KG1 (cell line): ENCODE measurements at regions not wholly inside any gene's neighbourhood (a gene's known extent, or its start where the extent isn't known, plus 50 kb on each side); places are given as distances from the start of the nearest gene placed in this dataset.
A peak's percentile ranks its signal among the peaks of the same experiment; 100 is the strongest.
"Not testable (repeated sequence)": the region's sequence is repeated elsewhere in the genome, so short reads cannot be mapped to it uniquely, and the experiment has no call there.

Source experiments
- DNase-seq: peaks from one replicate; lab custom pipeline; 2025; lab: John Stamatoyannopoulos, UW

GRCh38 chr1:83511146-83511726 is 487.7 kb downstream of the TTLL7 start:
- DNase-seq, result no peak

- DNase-seq, result no peak
These were observed 489.6 kb downstream of the TTLL7 start for GRCh38 chr1:83509301-83509781.

DNA sequence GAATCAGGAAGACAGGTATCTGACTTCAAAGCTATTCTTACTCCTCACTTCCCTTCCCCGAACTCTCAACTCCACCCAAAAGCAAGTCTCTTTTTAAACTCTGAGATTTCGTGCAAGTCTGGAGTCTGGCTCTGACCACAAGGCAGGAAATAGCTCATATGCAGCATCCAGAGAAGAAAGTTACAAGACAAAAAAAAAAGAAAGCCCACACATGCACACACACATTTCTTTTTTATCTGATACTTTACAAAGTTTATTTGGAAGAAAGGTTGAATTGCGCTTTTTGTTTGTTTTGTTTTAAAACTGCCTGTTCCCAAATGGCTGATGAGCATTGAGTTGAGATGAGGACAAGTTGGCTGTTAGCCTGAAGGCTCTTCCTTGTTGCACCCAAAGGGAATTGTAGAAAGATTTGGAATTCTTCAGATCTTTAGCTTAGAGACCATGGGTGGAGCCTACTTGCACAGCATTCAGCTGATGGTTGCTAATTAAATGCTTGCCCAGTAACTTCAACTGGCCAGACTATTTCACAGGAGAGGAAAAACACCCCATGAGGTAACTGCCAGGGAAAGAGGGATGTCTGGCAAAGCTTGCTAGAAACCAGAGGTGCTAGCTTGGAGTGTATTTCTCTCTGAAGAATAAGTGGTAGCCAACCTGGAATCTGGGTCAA is 490.3 kb downstream of the TTLL7 start:
- DNase-seq, result peak; percentile 21

GRCh38 chr1:83505148-83505547 is 493.8 kb downstream of the TTLL7 start:
- no peak for DNase-seq

GRCh38 chr1:83503153-83503552 is 495.8 kb downstream of the TTLL7 start:
- DNase-seq, result no peak

DNA sequence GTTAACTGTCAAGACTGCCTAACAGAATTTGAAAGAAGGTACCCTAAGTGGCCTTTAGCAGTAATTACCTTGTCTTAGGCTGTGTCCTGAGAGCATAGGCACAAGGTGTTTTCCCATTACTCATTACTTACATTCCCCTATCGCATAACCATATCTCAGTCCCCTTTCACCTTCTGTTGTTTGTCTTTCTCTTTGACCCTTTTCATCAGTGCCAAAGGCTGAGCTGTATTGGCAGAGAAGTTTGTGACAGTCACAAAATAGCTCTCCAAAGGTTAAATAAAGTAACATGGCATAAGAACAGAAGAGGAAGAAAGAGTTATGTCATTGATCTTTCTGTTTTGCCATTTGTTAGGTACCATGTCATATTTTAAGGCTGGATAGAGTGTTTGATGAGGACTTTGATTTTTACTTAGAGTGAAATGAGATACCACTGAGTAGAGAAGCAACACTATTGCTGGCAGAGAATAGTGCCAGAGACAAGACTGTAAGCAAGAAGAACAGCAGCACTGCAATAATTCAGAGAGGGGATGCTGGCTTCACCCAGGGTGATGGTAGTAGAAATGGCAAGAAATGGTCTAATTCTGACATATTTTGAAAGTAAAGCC is 497.8 kb downstream of the TTLL7 start:
- no peak for DNase-seq

- DNase-seq, result no peak
These were observed 498.4 kb downstream of the TTLL7 start for GRCh38 chr1:83500531-83500930.

DNA sequence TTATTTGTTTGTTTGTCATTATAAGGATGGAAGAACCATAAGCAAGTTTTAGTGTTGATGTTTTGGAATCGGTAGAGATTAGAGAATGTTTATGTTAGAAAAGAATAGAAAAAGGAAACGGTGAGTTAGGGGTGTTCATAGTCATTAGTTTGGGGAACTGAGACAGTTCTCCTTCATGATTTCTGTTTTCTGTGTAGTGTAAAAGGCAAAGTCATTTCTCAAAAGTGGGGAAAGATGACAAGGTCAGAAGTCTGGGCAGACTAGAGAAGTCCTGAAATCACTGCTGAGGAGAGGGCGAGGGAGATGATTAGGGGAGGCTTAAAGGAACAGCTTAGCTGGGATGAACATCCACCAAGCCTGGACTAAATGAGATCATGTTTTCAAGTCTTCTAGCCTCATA is 498.9 kb downstream of the TTLL7 start:
- DNase-seq, result no peak

- no peak for DNase-seq
These were observed 501.4 kb downstream of the TTLL7 start for GRCh38 chr1:83497563-83497962.

DNA sequence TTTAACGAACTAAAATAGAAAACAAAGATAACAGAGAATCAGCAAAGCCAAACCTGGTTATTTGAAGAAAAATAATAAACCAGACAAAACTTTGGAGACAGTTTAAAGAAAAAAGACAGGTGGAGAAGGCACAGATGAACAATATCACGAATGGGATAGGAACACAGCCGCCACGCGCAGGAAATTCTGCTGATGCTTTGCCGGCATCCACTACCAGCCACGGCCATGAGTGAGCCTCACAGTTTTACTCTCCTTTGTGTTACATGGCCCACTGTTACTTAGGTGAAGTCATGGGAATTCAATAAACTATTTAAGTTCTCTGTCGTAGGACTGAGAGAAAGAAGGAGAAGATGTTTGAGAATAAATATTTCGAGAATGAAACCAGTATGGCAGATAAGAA is 503.4 kb downstream of the TTLL7 start:
- no peak for DNase-seq

DNA sequence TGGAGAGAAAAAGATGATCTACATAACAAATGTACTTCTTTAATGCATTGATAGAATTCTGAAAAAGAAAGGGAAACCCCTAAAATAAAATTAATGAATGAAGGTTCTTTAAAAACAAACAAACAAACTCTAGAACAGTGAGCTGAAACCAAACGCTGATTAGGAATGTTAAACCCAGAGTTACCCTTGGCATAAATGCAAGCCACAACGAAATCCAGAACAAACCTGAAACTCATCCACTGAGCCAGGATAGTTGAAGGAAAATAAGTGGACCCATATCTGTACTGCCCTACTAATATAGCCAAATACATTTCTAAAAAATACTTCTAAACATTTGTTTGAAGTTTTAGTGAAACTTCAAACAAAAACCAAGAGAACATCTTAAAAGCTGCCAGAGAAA is 505.3 kb downstream of the TTLL7 start:
- DNase-seq, result no peak

DNA sequence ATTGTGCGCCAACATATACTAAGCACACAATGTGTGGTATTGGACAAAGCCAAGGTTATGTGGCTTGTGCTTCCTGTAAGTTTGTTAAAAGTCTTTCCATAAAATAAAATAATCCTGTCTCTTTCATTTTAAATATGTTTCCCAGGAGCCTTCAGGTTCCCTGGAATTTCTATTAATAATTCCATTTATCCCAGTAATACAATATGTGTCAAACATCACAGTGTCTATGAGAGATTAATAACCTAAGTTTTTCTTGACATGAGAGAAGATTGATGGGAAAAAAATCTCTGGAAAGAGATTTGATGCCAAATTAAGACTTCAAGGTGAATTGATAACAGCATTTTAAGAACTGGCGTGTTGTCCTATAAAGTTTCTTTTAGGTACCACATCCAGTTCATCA is 507.0 kb downstream of the TTLL7 start:
- no peak for DNase-seq

DNA sequence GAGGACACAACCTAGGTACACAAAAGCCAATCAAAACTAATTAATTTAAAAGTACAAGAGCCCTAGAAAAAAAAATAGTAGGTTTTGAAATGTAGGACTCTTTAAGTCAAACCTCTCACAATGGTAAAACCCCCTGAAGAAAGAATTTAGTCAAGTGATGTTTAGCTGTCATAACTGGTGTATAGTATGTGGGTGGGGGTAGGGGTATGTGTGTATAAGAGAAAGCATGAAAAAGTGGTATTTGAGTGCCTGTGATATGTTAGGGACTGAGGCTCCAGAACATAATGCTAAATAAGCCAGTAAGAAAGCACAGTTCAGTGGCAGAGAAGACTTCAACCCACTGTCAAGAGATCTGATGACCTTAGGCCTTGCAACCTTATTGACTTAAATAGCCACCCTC is 507.9 kb downstream of the TTLL7 start:
- no peak for DNase-seq

GRCh38 chr1:83488105-83488504 is 510.8 kb downstream of the TTLL7 start:
- DNase-seq, result not testable (repeated sequence)

DNA sequence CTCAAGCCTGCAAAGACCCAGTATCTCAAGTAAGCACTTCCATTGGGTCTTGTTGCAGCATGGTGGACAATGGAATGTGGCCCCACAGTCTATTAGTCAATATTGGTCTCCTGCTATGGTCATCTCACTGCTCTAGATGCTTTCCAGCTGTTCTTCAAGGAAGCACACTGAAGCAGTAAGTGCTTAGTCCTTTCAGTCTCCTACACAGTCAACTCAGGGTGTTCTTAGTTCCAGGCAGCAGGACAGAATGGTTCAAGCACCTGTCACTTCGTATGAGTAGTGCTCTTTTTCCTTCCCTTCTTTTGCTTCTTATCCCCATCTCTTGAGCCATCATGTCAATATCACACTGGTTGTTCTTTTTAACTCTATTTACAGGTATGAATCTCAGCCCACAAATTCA is 511.5 kb downstream of the TTLL7 start:
- DNase-seq, result not testable (repeated sequence)

GRCh38 chr1:83485314-83486019 is 513.5 kb downstream of the TTLL7 start:
- DNase-seq, result not testable (repeated sequence)

- not testable (repeated sequence) for DNase-seq
These were observed 517.6 kb downstream of the TTLL7 start for GRCh38 chr1:83481284-83481683.

DNA sequence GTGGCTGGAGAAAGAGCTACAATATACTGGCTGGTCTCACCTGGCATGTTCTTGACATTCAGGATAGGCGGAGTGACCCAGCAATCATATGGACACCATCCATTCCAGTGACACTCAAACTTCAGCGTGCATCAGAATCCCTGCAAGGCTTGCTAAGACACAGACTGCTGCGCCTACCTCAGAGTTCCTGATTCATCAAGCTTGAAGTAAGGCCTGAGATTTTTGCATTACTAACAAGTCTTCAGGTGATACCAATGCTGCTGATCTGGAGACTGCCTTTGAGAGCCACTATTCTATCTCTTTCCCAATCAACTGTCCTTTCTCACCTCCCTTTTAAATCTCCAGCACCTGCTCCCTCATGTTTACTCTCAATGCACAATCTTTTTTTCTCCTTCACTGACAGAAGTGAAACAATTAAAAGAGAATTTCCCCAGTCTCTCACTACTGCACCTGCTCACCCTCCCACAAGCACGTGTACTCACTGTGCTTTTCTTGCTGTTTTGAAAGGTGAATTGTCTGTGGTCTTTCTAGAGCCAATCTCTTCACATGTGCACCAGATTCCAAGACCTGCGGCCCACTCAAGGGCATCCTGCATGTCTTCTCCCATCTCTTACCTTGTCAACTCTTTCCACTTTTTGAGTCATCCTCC is 519.2 kb downstream of the TTLL7 start:
- DNase-seq, result not testable (repeated sequence)

GRCh38 chr1:83478127-83478526 is 520.8 kb downstream of the TTLL7 start:
- not testable (repeated sequence) for DNase-seq

GRCh38 chr1:83476518-83476917 is 522.4 kb downstream of the TTLL7 start:
- DNase-seq, result not testable (repeated sequence)

GRCh38 chr1:83474946-83475345 is 524.0 kb downstream of the TTLL7 start:
- not testable (repeated sequence) for DNase-seq

GRCh38 chr1:83473986-83474385 is 524.9 kb downstream of the TTLL7 start:
- not testable (repeated sequence) for DNase-seq
